Gastrocnemius medialis (tissue), 4 donors: ENCODE measurements at regions not wholly inside any gene's neighbourhood (a gene's known extent, or its start where the extent isn't known, plus 50 kb on each side); places are given as distances from the start of the nearest gene placed in this dataset.

Source experiments
- ATAC-seq, 2 donors: fragments of 150-250 bp; one replicate each; pipeline ENCODE4 v1.9.1; 2016
- DNase-seq, 2 donors: peaks; one replicate each; pipeline ENCODE4 v3.0.0-alpha.2; 2019
- H3K27ac ChIP-seq, 4 donors: fragments of 200-600 bp; sonication (generic); 1 replicate in 1 of 4; 2 replicates in 3 of 4; pipeline ENCODE4 v1.5.1; 2016 to 2018; ENCODE audit warnings: mild to moderate bottlenecking in 2 of 4, moderate library complexity in 1 of 4
- H3K27me3 ChIP-seq, 3 donors: fragments of 200-600 bp; sonication (generic) in 2 of 3; 1 replicate in 1 of 3; 2 replicates in 2 of 3; pipeline versions ENCODE4 v1.5.1 to v1.6.0; 2016 to 2019; ENCODE audit warnings: mild to moderate bottlenecking in 1 of 3, moderate library complexity in 1 of 3
- H3K36me3 ChIP-seq, 2 donors: fragments of 200-600 bp; sonication (generic) in 1 of 2; one replicate each; pipeline ENCODE4 v1.5.1; 2017 to 2018
- H3K4me1 ChIP-seq, 2 donors: fragments of 200-600 bp; sonication (generic) in 1 of 2; one replicate each; pipeline ENCODE4 v1.5.1; 2016 to 2017; ENCODE audit warnings: mild to moderate bottlenecking in 2 of 2
- H3K4me3 ChIP-seq, 4 donors: fragments of 200-600 bp; sonication (generic) in 3 of 4; 1 replicate in 1 of 4; 2 replicates in 3 of 4; pipeline ENCODE4 v1.5.1; 2016 to 2019; ENCODE audit warnings: mild to moderate bottlenecking in 2 of 4
- H3K9me3 ChIP-seq, 3 donors: fragments of 200-600 bp; sonication (generic) in 2 of 3; 1 replicate in 1 of 3; 2 replicates in 2 of 3; pipeline ENCODE4 v1.5.1; 2016 to 2019
- POLR2A ChIP-seq, 2 donors: fragments of 450-650 bp; IDR thresholded peaks; one replicate each; pipeline ENCODE4 v1.6.1; 2017; ENCODE audit warnings: antibody characterized with exemption in 2 of 2, mild to moderate bottlenecking in 2 of 2, moderate library complexity in 2 of 2
- in situ Hi-C, 4 donors: fragments of 200-750 bp; cut with MboI; loops; one replicate each; pipeline versions ENCODE4 v1.15.0 to v1.8.0; 2017; ENCODE audit warnings: low sequenced_read_pairs in 4 of 4
- intact Hi-C: fragments of 100-400 bp; cut with DNase I; formaldehyde crosslinking; loops from one replicate; pipeline ENCODE4 v1.15.1; 2023; ENCODE audit warnings: low total_unique reads
- TF ChIP-seq, protein P1 (sequence below), 5 experiments: fragments of 450-650 bp in 3 of 5; fragments of 200-600 bp in 2 of 5; sonication (generic) in 2 of 5; IDR thresholded peaks in 4 of 5; conservative IDR thresholded peaks in 1 of 5; 1 replicate in 4 of 5; 2 replicates in 1 of 5; pipeline ENCODE4 v1.5.1; 2016 to 2019; ENCODE audit warnings: antibody characterized with exemption in 5 of 5, mild to moderate bottlenecking in 3 of 5, moderate library complexity in 3 of 5

DNA sequence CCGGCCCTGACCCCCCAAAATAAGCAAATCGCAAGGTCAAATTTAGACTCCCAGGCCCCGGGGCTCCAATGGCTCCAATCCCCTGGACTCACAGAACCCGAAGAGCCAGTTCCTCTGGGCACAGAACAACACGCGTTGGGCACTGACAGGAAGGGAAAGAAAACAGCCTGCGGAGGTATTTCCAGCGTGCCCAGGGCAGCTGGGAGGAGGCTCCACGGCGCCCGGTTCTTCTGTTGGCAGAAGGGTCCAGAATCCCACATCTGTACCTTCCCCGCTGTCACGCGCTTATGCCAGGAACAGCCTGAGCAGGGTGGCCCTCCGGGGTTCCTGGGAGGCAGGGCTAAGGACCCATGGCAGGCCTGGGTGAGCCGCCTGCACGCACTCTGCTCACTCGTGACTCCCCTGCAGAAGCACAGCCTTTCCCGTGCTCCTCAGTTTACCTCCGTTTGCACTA lies 85.5 kb downstream of the RIPK4 start:
- DNase-seq: no peak

DNA sequence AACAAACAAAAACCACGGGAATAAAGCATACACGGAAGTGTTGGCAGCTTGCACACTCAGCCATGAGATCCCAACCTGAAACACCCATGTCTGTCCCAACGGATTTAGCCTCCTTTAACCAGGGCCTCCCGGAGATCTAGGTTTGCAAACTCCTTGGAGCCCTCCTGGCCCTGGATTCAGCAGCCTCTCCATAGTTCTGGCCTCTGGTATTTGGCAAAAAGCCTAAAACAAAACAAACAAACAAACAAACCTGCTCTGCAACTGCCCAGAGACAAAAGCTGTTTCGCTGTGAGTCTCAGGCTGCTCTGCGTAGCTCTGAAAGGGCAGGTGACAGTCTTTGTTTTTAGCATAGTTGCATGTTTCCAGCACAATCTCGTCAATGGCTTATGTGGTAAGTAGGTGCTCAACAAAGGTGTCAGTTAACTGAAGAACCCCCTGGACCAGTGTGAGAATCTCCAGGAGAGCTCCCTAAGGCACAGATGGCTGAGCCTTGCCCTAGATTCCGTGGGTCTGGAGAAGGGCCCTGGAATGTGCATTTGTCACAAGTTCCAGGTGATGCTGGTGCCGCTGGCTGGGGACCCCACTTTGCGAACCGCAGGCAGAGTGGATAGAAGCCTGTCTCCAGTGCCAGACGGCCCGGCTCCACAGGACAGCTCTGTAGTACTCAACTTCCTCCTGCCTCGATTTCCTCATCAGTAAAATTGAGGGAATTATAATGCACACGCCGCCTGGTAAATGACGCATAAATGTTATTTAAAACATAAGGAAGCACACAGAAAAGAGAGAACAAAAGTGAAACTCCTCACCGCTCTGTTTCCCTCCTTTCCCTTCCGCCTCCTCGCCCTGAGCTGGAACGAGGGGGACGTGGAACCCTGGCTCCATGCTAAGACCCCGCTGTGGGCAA lies 86.2 kb downstream of the RIPK4 start:
- intact Hi-C loops (no loop called here), in situ Hi-C loops (no loop called here)
- H3K4me1 ChIP-seq: no peaks in the 10 kb centered on the region
- H3K27ac ChIP-seq: no peak overlapping the region
- TF ChIP-seq, protein P1, sequence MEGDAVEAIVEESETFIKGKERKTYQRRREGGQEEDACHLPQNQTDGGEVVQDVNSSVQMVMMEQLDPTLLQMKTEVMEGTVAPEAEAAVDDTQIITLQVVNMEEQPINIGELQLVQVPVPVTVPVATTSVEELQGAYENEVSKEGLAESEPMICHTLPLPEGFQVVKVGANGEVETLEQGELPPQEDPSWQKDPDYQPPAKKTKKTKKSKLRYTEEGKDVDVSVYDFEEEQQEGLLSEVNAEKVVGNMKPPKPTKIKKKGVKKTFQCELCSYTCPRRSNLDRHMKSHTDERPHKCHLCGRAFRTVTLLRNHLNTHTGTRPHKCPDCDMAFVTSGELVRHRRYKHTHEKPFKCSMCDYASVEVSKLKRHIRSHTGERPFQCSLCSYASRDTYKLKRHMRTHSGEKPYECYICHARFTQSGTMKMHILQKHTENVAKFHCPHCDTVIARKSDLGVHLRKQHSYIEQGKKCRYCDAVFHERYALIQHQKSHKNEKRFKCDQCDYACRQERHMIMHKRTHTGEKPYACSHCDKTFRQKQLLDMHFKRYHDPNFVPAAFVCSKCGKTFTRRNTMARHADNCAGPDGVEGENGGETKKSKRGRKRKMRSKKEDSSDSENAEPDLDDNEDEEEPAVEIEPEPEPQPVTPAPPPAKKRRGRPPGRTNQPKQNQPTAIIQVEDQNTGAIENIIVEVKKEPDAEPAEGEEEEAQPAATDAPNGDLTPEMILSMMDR (IDR thresholded peaks at IDR 0.05 in 4 of 5, conservative IDR thresholded peaks at IDR 0.05 in 1 of 5): no peak
- TF ChIP-seq POLR2A (IDR thresholded peaks at IDR 0.05): no peak
- DNase-seq (no peak), ATAC-seq (no peak)
- peaks cover 0 to 5% (median 0%) of the 10 kb centered on the region in 3 donors for H3K27me3 ChIP-seq
- H3K36me3 ChIP-seq: no peaks in the 10 kb centered on the region
- H3K4me3 ChIP-seq: no peak overlapping the region
- H3K9me3 ChIP-seq: no peaks in the 10 kb centered on the region

More for the DNA sequence above, 85.5 kb downstream of the RIPK4 start:
- TF ChIP-seq, protein P1 (IDR thresholded peaks at IDR 0.05 in 4 of 5, conservative IDR thresholded peaks at IDR 0.05 in 1 of 5): no peak
- TF ChIP-seq POLR2A (IDR thresholded peaks at IDR 0.05): no peak
- ATAC-seq: no peak
- peaks cover 0 to 5% (median 0%) of the 10 kb centered on the region in 3 donors for H3K27me3 ChIP-seq
- intact Hi-C loops (no loop called here), in situ Hi-C loops (no loop called here)
- no peaks in the 10 kb centered on the region for H3K9me3 ChIP-seq
- no peak overlapping the region for H3K27ac ChIP-seq
- H3K4me3 ChIP-seq: no peak overlapping the region
- no peaks in the 10 kb centered on the region for H3K36me3 ChIP-seq
- no peaks in the 10 kb centered on the region for H3K4me1 ChIP-seq

DNA sequence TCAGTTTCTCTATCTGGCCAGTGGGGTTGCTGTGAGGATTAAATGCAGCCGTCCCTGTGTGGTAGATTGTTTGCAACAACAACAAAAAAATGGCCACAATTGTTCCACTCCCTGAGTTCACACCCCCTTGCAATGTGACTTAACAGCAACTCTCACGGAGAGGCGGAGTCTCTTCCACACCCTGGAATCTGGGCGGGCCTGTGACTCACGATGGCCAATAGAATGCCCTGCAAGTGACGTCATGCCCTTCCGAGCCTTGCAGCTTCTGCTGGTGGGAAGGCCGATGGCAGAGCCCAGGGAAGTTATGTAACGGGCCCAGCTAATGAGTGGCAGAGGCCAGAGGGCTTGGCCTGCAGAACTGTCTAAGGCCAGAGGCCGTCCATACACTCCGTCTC lies 87.9 kb downstream of the RIPK4 start:
- TF ChIP-seq, protein P1 (IDR thresholded peaks at IDR 0.05 in 4 of 5, conservative IDR thresholded peaks at IDR 0.05 in 1 of 5): no peak
- TF ChIP-seq POLR2A (IDR thresholded peaks at IDR 0.05): no peak
- ATAC-seq: peak; percentile 89 to 91
- Histone ChIP-seq H3K36me3 (no peaks in the 10 kb centered on the region), H3K27me3 (peaks cover 0 to 5% (median 0%) of the 10 kb centered on the region in 3 donors), H3K4me3 (no peak overlapping the region), H3K27ac (no peak overlapping the region), H3K9me3 (no peaks in the 10 kb centered on the region), H3K4me1 (no peaks in the 10 kb centered on the region)
- DNase-seq: peak; percentile 60 to 77
- intact Hi-C loops (no loop called here), in situ Hi-C loops (no loop called here)

DNA sequence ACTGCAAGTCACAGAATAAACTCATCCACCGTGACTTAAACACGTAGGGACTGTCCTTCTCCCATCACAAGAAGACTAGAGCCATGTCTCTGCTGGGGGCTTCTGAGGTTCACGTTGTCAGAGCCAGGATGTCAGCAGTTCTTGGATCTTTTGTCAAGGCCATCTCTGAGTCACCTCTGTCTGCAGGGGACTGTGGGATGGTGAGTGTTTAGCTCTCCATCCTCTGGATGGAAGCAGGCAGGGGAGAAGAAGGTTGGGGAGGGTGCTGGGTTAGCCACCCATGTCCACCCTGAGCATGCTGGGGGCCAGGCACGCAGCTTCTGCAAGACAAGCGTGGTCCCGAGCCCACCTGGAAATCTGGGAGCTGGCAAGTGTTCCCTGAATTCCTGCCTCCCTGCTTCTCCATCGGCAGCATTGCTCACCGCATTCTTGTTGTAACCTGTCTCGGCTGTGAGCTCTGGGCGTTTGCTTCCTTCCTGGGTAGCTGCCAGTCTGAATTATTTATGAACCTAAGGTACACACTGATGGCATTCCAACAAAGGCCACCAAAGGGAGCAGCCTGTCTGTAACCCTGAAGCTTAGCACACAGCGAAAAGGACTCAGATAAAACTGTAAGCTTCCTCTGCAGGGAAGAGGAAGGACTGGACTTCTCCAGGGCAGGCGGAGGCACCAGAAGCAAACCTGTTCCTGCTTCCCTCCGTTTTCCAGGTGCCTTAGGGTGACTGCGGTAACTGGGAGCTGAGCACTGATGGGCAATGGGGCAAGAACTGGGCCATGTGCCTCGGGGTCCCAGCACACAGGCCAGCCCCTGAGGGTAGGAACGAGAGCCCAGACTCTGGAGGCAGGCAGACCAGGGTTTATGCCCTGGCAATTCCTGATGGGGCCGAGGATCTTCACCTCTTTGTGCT lies 88.6 kb downstream of the RIPK4 start:
- Histone ChIP-seq H3K9me3 (no peaks in the 10 kb centered on the region), H3K27ac (no peak overlapping the region), H3K36me3 (no peaks in the 10 kb centered on the region), H3K4me3 (no peak overlapping the region), H3K4me1 (no peaks in the 10 kb centered on the region), H3K27me3 (peaks cover 0 to 5% (median 0%) of the 10 kb centered on the region in 3 donors)
- intact Hi-C loops (no loop called here), in situ Hi-C loops (no loop called here)
- ATAC-seq (no peak), DNase-seq (no peak)
- TF ChIP-seq, protein P1 (IDR thresholded peaks at IDR 0.05 in 4 of 5, conservative IDR thresholded peaks at IDR 0.05 in 1 of 5): no peak
- no peak for TF ChIP-seq POLR2A (IDR thresholded peaks at IDR 0.05)
